Panc1 (cell line): ENCODE measurements at regions not wholly inside any gene's neighbourhood (a gene's known extent, or its start where the extent isn't known, plus 50 kb on each side); places are given as distances from the start of the nearest gene placed in this dataset.

Experiments used
- ATAC-seq: fragments of 200-7000 bp; cut with Tn5 transposase; 2 replicates; pipeline ENCODE4 v1.9.1; 2020; ENCODE audit warnings: mild to moderate bottlenecking, moderate library complexity
- BruUV-seq: library from RNA; stranded (reverse); fragments of 400-500 nt; replicated peaks from 2 replicates; lab custom pipeline; 2021; lab: Mats Ljungman, UMichigan
- CTCF ChIA-PET: fragments of 300-600 bp; sonication (Branson Sonifier 250); formaldehyde crosslinking; loops from one replicate; lab custom pipeline; 2022; ENCODE audit warnings: antibody characterized with exemption; lab: Charles Lee
- POLR2A ChIA-PET: fragments of 300-600 bp; sonication (Branson Sonifier 250); formaldehyde crosslinking; loops from one replicate; lab custom pipeline; 2022; ENCODE audit warnings: antibody characterized with exemption; lab: Charles Lee
- DNase-seq: peaks from one replicate; pipeline ENCODE4 v3.0.0-alpha.2; 2010; ENCODE audit warnings: low read depth, low spot score
- H3K27ac ChIP-seq: 2 replicates; pipeline ENCODE4 v1.5.1; 2011; ENCODE audit warnings: mild to moderate bottlenecking, low read length, inconsistent platforms
- H3K27me3 ChIP-seq: fragments of 200-500 bp; sonication (Bioruptor generic); 2 replicates; pipeline ENCODE4 v1.6.0; 2014; ENCODE audit warnings: low read length, inconsistent platforms; ENCODE audit not compliant: control insufficient read depth, insufficient read depth
- H3K36me3 ChIP-seq: fragments of 200-500 bp; sonication (Bioruptor generic); 2 replicates; pipeline ENCODE4 v1.5.1; 2014; ENCODE audit warnings: inconsistent platforms, mild to moderate bottlenecking, low read length, moderate library complexity; ENCODE audit not compliant: control insufficient read depth, insufficient read depth
- H3K4me1 ChIP-seq: 2 replicates; pipeline ENCODE4 v1.5.1; 2011; ENCODE audit warnings: inconsistent platforms, mild to moderate bottlenecking, low read length, moderate library complexity; ENCODE audit not compliant: control insufficient read depth, insufficient read depth
- H3K4me3 ChIP-seq, 2 experiments: 2 replicates each; pipeline ENCODE4 v1.5.1; 2011 to 2012; ENCODE audit warnings: low read depth in 2 of 2, low read length in 2 of 2, mild to moderate bottlenecking in 2 of 2, inconsistent platforms in 1 of 2, moderate library complexity in 1 of 2
- H3K9me3 ChIP-seq: fragments of 200-500 bp; sonication (Bioruptor generic); 2 replicates; pipeline ENCODE4 v1.5.1; 2014; ENCODE audit warnings: low read depth, mild to moderate bottlenecking, inconsistent platforms, low read length, moderate library complexity; ENCODE audit not compliant: control insufficient read depth, insufficient read depth
- POLR2AphosphoS5 ChIP-seq: IDR thresholded peaks from 2 replicates; pipeline ENCODE4 v1.6.1; 2012; ENCODE audit warnings: mild to moderate bottlenecking, low read depth, low read length, moderate library complexity
- SIN3A ChIP-seq: IDR thresholded peaks from 2 replicates; pipeline ENCODE4 v1.6.1; 2012; ENCODE audit warnings: low read depth, mild to moderate bottlenecking, low read length, moderate library complexity, borderline replicate concordance; ENCODE audit not compliant: insufficient read depth
- TCF7L2 ChIP-seq: IDR thresholded peaks from 2 replicates; pipeline ENCODE4 v1.6.1; 2011; ENCODE audit warnings: mild to moderate bottlenecking, low read depth, low read length, inconsistent platforms
- in situ Hi-C: cut with HindIII; loops from 2 replicates; pipeline ENCODE4 v1.10.0; 2016; ENCODE audit warnings: low sequenced_read_pairs, low pct_unique_long_range_greater_than_20kb
- intact Hi-C: fragments of 100-400 bp; cut with micrococcal nuclease; formaldehyde crosslinking; loops from one replicate; pipeline ENCODE4 v1.10.0; 2022; ENCODE audit not compliant: unreplicated experiment
- TF ChIP-seq, protein P1 (sequence below), 2 experiments: IDR thresholded peaks; 2 replicates each; pipeline ENCODE4 v1.6.1; 2011 to 2012; ENCODE audit warnings: low read depth in 2 of 2, control low read depth in 1 of 2, low read length in 1 of 2, mild to moderate bottlenecking in 1 of 2, moderate library complexity in 1 of 2; ENCODE audit not compliant: insufficient read depth in 1 of 2
- TF ChIP-seq, protein P2 (sequence below): fragments of 450-650 bp; IDR thresholded peaks from 2 replicates; pipeline ENCODE4 v1.5.1; 2017; ENCODE audit warnings: mild to moderate bottlenecking

DNA sequence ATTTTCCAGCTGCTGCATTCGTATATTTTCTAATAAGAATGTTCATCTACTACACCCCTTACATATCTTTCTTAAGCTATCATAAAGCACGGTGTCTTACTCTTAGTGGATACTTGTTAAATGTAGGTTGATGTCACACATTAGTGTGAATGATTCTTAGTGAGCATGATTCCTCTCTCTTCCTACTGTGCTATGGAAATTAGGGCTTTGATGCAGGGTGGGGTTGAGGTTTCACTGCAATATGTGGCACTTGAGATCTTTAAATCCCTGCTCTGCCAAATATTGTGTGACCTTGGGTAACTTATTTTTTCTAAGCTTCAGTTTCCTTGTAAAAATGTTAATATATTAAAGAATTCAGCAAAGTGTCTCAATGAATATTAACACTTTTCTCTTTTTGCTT lies 188.4 kb downstream of the PDGFRA start:
- in situ Hi-C loops: no loop called here
- Histone ChIP-seq H3K4me3 (no peak overlapping the region), H3K27ac (no peak overlapping the region), H3K36me3 (no peaks in the 10 kb centered on the region), H3K9me3 (no peaks in the 10 kb centered on the region), H3K27me3 (no peaks in the 10 kb centered on the region), H3K4me1 (no peaks in the 10 kb centered on the region)
- ATAC-seq: no peak
- TF ChIP-seq SIN3A: no peak
- TF ChIP-seq, protein P1, sequence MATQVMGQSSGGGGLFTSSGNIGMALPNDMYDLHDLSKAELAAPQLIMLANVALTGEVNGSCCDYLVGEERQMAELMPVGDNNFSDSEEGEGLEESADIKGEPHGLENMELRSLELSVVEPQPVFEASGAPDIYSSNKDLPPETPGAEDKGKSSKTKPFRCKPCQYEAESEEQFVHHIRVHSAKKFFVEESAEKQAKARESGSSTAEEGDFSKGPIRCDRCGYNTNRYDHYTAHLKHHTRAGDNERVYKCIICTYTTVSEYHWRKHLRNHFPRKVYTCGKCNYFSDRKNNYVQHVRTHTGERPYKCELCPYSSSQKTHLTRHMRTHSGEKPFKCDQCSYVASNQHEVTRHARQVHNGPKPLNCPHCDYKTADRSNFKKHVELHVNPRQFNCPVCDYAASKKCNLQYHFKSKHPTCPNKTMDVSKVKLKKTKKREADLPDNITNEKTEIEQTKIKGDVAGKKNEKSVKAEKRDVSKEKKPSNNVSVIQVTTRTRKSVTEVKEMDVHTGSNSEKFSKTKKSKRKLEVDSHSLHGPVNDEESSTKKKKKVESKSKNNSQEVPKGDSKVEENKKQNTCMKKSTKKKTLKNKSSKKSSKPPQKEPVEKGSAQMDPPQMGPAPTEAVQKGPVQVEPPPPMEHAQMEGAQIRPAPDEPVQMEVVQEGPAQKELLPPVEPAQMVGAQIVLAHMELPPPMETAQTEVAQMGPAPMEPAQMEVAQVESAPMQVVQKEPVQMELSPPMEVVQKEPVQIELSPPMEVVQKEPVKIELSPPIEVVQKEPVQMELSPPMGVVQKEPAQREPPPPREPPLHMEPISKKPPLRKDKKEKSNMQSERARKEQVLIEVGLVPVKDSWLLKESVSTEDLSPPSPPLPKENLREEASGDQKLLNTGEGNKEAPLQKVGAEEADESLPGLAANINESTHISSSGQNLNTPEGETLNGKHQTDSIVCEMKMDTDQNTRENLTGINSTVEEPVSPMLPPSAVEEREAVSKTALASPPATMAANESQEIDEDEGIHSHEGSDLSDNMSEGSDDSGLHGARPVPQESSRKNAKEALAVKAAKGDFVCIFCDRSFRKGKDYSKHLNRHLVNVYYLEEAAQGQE (IDR thresholded peaks at IDR 0.05; ENCODE audit: insufficient read depth in 1 of 2, low read depth in 2 of 2, low read length in 1 of 2): no peak
- TF ChIP-seq POLR2AphosphoS5: no peak
- TF ChIP-seq, protein P2, sequence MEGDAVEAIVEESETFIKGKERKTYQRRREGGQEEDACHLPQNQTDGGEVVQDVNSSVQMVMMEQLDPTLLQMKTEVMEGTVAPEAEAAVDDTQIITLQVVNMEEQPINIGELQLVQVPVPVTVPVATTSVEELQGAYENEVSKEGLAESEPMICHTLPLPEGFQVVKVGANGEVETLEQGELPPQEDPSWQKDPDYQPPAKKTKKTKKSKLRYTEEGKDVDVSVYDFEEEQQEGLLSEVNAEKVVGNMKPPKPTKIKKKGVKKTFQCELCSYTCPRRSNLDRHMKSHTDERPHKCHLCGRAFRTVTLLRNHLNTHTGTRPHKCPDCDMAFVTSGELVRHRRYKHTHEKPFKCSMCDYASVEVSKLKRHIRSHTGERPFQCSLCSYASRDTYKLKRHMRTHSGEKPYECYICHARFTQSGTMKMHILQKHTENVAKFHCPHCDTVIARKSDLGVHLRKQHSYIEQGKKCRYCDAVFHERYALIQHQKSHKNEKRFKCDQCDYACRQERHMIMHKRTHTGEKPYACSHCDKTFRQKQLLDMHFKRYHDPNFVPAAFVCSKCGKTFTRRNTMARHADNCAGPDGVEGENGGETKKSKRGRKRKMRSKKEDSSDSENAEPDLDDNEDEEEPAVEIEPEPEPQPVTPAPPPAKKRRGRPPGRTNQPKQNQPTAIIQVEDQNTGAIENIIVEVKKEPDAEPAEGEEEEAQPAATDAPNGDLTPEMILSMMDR: no peak
- no peak for TF ChIP-seq TCF7L2
- ChIA-PET CTCF (no interaction called here), POLR2A (no interaction called here)
- no peak for DNase-seq
- intact Hi-C loops: no loop called here
- BruUV-seq: no TSS peak

DNA sequence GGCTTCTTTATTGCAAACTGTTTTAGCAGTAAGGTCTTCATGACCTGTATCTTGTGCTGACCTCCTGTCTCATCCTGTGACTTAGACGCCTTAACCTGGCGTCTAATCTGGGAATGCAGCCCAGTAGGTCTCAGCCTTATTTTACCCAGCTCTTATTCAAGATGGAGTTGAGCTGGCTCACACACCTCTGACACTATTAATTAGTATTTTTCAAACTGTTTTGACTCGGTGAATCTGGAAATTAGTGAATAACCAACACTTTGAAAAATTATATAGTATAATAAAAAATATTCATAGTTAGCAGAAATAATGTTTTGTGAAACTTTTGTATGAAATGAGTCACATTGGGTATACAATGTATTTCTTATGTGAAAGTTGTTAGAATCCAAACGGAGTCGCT lies 189.4 kb downstream of the PDGFRA start:
- intact Hi-C loops: no loop called here
- H3K36me3 ChIP-seq: no peaks in the 10 kb centered on the region
- POLR2A ChIA-PET: no interaction called here

More for the DNA sequence above, 189.4 kb downstream of the PDGFRA start:
- Histone ChIP-seq H3K4me3 (no peak overlapping the region), H3K27ac (no peak overlapping the region), H3K4me1 (no peaks in the 10 kb centered on the region), H3K27me3 (no peaks in the 10 kb centered on the region), H3K9me3 (no peaks in the 10 kb centered on the region)
- ATAC-seq (no peak), DNase-seq (no peak)
- BruUV-seq: no TSS peak
- in situ Hi-C loops: no loop called here
- CTCF ChIA-PET: no interaction called here
- TF ChIP-seq, protein P2: no peak
- TF ChIP-seq POLR2AphosphoS5 (no peak), TCF7L2 (no peak), SIN3A (no peak)
- TF ChIP-seq, protein P1 (IDR thresholded peaks at IDR 0.05; ENCODE audit: insufficient read depth in 1 of 2, low read depth in 2 of 2, low read length in 1 of 2): no peak
